GM18868 (cell line): ENCODE measurements at regions not wholly inside any gene's neighbourhood (a gene's known extent, or its start where the extent isn't known, plus 50 kb on each side); places are given as distances from the start of the nearest gene placed in this dataset.
"Not testable (repeated sequence)": the region's sequence is repeated elsewhere in the genome, so short reads cannot be mapped to it uniquely, and the experiment has no call there.

ENCODE experiments used
- ATAC-seq: cut with Tn5 transposase; IDR thresholded peaks from one replicate; pipeline ENCODE4 v1.9.1; 2021; ENCODE audit warnings: mild to moderate bottlenecking, moderate library complexity; ENCODE audit not compliant: unreplicated experiment

DNA sequence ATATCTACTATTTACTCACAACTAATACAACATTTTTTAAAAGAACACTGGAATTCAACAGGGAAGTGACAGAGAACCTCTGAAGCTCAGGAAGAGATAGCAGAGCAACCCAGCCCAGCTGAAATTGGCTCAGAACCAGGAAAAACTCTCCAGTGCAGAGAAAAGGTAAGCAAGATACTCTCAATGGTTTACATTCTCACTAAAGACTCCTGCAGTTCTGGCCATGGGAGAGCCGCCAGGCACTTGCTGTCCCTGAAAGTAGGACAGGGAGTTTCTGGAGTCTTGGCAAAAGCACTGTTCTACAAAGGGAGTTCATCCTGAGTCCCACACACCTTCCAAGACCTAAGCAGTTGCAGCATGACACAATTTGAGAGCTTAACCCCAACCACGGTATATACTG lies 330.8 kb downstream of the TRIM36 start:
- ATAC-seq, result no peak

DNA sequence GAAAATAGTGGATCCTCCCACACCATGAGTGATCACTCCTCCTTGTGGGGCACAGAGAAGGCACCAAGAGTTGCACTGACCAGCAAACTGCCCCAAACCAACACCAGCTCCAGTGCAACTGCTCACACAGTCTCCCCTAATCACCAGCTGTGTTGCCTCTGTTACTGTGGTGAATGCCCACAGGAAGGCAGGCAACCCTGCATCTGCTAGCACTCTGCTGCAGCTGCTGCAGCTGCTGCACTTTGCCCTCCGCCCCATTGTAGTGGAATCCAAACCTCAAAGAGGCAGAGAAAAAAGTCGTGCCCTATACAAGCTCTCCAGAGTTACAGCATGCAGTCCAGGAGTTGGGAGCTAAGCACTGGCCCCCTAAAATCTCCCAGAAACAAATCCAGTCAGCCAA lies 339.6 kb downstream of the TRIM36 start:
- ATAC-seq, result no peak

DNA sequence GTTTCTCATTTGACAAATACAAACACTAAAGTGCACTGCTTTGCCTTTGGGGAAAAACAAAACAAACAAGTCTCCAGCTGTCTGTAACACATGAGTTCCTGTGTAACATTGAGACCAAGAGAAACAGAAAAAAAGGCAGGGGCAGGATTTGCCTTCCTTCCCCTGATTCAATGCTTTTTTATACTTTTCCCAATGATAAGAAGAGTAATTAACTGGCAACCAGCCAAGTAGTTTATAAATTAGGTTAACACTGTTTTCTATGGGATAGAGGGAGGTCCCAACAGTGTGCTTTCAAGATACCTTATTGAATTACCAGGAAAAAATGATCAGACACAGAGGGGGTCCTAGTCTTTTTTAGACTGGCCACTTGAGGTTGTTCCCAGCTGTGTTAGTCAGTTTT lies 346.8 kb downstream of the TRIM36 start:
- ATAC-seq, result no peak

DNA sequence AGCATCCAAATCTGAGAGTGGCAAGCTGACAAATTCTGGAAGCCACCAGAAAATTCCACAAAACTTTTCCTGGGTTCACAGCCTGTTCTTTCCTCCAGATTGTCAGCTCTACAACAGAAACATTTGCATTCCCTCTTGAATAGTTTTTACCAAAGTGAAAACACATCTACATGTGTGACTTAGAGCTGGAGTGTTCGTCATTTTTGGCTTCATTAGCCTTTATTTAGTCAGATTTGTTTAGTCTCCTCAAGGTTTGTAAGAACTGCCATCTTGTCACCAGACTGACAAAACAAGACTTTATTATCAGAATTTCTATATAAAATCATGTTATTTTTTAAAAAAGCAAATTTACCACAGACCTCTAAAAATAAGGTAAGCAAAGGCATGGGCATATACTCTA lies 347.3 kb downstream of the TRIM36 start:
- ATAC-seq, result no peak

DNA sequence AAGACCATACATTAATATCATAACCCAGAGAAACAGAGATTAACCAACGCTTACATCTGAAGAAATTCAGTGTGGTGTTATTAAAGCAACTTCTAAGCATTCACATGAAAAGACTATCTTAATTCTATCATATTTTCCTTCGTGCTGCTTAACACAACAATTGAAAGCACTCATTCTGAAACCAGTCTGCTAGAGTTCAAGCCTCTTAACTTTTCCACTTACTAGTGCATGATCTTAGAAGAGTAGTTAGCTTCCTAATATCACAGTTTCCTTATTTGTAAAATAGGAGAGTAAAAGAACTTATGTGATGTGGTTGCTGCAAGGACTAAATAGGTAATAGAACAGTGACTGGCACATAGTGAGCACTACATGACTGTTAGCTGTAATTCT lies 379.3 kb downstream of the TRIM36 start:
- no peak for ATAC-seq

DNA sequence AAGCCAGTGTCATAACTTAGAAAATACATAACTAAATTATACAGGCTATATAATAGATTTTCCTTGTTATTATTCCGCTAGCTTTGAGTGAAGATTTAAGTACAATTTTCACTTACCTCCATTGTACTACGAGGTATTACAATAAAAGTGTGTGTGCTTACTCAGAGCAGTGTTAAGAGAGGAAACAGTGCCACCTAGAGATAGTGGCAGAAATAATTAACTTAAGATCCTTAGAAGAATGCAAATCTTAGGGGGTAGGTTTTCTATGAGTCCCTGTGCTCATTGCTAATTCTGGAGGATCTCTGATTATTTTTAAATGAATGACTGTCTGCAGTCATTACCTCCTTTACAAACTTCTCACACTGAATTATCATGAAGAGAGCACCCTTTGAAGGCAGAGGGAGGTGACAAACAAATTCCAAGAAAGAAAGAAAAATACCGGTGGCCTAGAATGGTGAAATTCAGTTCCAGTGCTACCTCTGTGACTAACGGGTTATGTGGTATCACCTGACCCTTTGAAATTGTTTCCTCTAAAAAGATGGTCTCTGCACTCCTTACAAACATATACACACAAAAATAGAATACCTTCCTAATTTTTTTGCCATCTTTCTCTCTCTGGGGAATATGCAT lies 379.8 kb downstream of the TRIM36 start:
- ATAC-seq, result peak; percentile 79

DNA sequence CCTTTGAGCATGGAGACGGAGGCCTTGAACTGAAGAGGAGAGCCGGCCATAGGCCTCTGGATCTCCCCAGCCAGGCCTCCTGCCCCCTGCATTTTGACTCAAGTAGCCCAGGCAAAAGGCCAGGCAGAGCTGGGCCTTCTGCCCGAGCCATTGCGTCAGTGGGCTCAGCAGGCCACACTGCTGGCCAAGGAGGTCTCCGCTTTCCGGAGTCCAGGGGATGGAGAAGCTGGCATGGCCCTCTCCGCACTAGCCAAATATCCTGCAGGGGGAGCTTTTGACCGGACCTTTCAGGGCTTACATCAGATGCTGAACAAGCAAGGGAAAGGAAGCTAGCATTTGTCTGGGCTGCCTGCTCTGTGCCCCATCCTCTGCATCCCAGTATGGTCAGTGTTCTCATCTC lies 386.8 kb downstream of the TRIM36 start:
- no peak for ATAC-seq

DNA sequence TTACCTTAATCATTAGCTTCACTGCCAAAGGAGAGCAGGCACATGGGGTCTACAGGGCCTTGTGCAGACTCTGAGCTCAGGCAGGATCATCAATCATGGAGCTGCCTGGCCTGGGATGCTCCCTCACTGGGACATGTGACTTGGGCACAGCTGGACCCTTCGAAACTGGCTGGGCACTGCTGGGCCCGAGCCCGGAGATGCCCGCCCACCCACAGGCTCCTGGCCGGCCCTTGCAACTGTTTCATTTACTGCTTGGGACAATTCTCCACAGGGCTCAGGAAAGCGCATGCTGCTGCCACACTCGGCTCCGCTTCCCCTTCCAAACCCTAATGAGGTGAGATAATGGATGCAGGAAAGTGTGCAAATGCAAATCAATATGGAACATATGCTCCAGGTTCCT lies 387.5 kb downstream of the TRIM36 start:
- ATAC-seq, result no peak

DNA sequence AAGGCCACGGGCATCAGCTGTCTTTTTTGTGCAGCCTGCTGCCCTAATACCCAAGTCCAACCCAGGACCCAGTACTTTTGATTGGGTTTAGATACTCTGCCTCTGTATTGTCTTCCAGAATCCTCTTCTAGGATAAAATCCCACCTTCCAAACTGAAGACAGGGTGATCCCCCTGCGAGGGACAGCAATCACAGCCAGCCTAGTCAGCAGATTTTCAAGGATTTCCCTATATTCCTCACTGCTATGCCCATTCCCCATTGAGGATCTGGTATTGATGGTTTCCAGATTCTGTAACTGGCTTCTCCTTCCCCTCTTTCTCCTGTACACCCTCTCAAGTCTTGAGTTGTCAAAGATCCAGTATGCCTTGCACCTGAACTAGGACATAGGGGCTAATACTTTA lies 389.4 kb downstream of the TRIM36 start:
- no peak for ATAC-seq

DNA sequence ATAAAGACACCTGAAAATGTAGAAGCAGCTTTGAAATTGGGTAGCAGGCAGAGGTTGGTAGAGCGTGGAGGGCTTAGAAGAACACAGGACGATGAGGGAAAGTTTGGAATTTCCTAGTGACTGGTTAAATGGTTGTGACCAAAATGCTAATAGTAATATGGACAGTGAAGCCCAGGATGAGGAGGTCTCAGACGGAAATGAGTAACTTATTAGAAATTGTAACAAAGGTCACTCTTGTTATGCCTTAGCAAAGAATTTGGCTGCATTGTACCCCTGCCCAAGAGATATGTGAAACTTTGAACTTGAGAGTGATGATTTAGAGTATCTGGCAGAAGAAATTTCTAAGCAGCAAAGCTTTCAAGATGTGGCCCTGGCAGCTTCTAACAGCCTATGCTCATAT lies 382.5 kb downstream of the KCNN2 start:
- ATAC-seq, result no peak

DNA sequence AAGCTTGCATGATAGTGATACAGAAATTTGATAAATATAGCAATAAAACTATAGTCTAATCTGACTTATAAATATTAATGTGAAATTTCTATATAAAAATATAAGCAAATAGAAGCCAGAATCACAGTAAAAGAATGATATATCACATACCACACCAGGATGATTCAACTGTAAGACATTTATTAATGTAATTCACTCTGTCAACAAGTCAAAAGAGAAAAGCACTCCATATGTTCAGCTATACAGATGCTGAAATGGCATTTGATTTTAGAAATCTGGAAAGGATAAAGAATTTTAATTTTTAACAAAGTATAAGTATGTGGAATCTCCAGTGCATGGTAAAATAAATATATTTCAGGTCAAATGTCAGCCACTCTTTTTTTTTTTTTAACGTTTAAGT lies 372.4 kb downstream of the KCNN2 start:
- no peak for ATAC-seq

DNA sequence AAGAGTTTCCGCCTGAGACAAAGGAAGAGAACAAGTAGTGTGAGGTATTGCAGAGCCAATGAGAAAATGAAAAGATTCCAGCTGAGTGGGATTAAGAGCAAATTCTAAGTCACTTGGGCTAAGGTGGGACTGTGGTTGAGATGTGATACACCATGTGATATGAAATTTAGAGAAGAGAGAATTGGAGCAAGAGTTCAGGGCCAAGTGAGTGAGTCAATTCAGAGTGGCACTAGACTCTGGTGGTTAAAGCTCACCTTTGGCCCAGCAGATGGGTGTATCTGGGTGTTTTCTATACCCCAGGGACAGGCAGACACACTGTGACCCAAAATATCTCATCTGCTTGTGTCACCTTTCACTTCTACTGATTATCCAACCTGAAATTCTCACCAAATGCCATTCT lies 368.1 kb downstream of the KCNN2 start:
- ATAC-seq, result no peak

DNA sequence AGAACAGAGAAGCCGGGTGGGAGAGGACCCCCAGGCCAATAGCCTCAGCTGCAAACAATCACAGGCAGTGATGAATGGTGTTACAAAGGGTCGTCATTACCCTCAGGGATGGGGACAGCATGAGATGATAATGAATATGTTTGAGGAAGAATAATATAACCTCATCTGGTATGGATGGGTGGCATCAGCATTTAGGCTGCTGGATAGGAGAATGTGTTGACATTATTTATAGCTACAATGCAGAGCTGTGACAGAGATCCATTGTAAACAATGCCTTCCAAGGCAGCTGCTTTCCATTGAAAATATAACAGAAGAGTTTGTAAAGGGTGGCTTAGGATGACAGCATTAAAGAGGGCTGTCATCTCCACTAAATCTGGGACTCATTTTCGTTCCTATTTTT lies 365.5 kb downstream of the KCNN2 start:
- no peak for ATAC-seq

DNA sequence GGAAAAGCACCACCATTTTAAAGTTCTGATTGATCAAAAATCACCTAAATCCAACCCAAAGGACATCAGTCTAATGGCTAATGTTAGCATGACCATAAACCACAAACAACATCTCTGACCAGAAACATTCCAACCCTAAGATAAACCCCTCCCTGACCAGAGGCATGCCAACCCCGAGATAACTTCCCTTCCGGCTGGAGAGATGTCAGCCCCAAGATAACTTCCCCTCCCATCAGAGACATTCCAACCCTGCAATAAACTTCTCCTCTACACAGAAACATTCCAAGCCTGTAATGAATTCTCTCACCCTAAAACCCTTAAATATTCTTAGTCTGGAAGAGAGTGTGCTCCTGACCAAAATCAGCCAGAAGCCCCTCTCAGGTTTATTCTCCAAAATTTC lies 364.3 kb downstream of the KCNN2 start:
- no peak for ATAC-seq

DNA sequence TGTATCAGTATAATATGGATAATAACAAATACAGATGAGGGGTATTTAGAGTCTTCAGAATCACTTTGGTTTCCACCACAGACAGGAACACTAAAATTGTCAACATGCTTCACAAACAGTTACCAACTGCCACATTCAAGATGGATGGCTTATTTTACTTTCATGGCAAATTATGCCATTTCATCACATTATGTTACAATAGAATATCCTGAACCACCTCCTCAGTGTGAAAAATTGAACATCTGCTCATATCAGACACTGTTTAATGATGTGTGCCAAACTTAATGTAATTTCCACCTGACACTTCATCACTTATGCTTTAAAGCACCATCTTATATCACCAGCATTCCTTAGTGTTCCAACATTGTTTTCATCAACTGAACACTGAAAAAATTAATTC lies 357.4 kb downstream of the KCNN2 start:
- ATAC-seq, result no peak

DNA sequence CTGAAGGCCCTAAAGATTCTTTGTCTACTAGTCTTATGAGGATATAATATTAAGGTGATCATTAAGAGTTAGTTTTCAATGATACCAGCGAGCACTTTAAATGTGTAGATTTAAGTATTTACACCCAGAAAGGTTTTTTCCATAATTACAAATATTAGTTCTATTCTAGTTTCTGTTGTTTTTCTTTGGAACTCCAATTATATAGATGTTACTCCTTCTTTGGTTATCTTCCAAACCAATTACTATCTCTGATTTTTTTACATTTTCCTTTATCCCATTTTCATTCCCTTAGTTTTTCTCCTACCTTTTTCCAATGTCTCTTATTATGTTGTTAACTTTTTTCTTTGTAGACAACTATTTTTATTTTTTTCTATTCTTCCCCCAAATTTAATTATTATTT lies 355.1 kb downstream of the KCNN2 start:
- ATAC-seq, result no peak

DNA sequence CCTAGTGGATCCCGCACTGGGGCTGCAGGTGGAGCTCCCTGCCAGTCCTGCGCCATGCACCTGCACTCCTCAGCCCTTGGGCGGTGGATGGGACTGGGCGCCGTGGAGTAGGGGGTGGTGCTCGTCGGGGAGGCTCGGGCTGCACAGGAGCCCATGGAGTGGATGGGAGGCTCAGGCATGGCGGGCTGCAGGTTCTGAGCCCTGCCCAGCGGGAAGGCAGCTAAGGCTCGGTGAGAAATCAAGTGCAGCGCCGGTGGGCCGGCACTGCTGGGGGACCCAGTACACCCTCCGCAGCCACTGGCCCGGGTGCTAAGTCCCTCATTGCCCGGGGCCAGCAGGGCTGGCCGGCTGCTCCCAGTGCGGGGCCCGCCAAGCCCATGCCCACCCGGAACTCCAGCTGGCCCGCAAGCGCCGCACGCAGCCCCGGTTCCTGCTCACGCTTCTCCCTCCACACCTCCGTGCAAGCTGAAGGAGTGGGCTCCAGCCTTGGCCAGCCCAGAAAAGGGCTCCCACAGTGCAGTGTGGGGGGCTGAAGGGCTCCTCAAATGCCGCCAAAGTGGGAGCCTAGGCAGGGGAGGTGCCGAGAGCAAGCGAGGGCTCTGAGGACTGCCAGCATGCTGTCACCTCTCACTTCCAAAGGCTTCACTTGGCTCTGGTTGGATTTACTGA lies 342.5 kb downstream of the KCNN2 start:
- ATAC-seq, result not testable (repeated sequence)

DNA sequence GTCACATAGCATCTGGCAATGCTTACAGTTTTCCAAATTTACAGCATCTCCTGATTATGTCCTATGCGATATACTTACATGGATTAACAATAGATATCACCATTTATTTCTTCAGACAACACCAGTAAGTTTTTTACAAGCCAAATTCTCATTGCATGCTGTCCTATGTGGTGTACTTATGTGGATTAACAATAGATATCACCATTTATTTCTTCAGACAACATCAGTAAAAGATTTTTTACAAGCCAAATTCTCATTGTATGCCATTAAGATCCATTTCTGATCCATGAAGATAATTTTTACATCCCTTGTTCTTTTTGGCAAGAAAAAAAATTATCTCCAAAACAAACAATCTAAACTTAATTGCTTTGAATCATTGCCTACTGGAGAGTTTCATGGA lies 340.9 kb downstream of the KCNN2 start:
- ATAC-seq, result no peak

DNA sequence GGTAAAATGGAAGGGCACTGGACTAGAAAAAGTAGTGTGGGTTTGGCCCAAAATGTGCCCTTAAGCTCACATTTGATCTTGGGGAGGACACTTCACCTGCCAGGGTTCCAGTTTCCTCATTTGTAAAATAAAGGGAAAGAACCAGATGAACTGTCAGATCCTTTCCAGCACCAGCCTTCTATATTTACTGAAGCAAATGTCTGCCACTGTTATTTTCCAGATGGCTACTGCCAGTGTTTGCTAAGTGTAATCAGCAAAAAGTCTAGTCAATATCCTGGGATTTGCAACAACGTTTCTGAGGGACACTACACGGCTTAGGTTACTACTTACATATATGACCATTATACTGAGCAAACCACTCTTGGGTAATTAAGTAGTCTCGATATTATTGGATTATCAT lies 340.3 kb downstream of the KCNN2 start:
- no peak for ATAC-seq

DNA sequence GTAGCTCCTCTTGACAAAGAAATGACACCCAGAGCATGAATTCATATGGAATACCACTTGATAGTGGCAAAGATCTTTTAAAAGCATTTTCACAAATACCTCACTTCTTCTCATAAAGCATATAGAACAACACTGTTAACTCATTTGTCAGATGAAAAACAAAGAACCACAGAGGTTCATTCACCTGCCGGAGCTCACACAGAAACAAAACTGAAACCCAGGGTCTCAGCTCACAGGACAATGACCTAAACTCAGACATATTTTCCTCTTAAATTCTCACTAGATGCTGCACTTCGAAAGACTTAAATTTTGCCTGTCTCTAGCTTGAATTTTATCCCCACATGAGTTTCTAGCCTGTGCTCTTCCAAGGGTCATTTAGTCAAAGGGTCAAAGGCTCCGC lies 339.0 kb downstream of the KCNN2 start:
- ATAC-seq, result no peak

DNA sequence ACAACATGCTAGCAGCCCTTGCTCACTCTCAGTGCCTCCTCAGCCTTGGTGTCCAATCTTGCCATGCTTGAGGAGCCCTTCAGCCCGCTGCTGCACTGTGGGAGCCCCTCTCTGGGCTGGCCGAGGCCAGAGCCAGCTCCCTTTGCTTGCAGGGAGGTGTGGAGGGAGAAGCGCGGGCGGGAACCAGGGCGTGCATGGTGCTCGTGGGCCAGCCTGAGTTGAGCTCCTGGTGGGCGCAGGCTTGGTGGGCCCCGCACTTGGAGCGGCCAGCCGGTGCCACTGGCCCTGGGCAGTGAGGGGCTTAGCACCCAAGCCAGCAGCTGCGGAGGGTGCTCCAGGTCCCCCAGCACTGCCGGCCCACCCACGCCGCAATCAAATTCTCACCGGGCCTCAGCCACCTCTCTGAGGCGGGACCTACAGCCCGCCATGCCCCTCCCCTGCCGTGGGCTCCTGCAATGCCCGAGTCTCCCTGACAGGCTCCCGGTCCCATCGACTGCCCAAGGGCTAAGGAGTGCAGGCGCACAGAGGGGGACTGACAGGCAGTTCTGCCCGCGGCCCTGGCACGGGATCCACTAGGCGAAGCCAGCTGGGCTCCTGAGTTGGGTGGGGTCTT lies 333.5 kb downstream of the KCNN2 start:
- ATAC-seq, result no peak

DNA sequence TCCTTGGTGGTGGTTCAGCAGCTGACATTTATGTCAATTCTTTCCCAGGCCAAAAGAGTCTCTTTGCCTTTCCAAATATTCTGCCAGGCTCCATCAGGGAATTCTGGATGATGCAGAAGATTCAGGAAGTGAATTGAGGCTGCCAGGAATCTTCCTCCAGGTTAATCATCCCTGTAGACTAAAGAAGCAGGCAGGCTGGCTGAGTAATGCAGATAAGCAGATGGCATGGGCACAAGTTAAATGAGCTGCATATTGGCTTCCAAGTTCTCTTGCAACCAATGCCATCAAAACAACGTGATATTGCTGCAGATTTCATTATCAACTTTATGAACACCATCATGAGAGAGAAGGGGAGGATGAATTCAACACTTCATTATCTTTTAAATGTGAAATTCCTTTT lies 324.5 kb downstream of the KCNN2 start:
- ATAC-seq, result no peak

DNA sequence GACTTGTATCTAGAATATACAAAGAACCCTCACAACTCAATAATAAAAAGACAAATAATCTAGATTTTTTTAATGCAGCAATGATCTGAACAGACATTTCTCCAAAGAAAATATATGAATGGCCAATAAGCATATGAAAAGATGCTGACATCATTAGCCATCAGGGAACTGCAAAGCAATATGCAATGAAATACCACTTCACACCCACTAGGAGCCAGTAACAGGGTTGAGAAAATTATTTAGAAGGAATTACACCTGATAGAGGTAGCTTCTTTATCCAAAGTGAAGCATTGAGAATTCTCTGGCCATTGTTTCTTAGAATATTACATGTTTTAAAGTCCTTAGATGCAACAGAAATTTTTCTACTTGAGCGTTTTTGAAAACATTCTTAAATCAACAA lies 316.9 kb downstream of the KCNN2 start:
- ATAC-seq, result no peak
